CD4-positive, alpha-beta T cell treated with Interleukin-10 for 1 hour (primary cell): ENCODE measurements at regions not wholly inside any gene's neighbourhood (a gene's known extent, or its start where the extent isn't known, plus 50 kb on each side); places are given as distances from the start of the nearest gene placed in this dataset.
"Not testable (repeated sequence)": the region's sequence is repeated elsewhere in the genome, so short reads cannot be mapped to it uniquely, and the experiment has no call there.

Experiments used
- DNase-seq: peaks from one replicate; pipeline ENCODE4 v3.0.0-alpha.2; 2020

DNA sequence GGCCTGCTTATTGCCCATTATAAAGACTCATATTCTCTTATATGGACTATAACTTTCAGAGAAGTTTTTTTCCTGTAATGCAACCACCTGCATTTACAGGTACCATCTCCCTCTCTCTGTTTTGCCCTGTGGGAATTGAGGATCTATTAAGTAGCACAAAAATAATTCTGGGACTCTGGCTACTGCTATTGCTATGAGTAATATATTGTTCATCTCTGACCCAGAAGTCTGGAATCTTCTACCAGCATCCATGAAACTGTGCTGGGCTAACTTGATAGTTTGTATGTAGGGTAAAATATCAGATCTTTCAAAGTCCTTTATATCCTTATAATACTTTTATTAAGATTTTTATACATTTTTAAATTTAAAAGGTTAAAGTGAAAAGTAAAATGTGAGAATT is 607.2 kb downstream of the EFNA5 start:
- DNase-seq, result no peak

DNA sequence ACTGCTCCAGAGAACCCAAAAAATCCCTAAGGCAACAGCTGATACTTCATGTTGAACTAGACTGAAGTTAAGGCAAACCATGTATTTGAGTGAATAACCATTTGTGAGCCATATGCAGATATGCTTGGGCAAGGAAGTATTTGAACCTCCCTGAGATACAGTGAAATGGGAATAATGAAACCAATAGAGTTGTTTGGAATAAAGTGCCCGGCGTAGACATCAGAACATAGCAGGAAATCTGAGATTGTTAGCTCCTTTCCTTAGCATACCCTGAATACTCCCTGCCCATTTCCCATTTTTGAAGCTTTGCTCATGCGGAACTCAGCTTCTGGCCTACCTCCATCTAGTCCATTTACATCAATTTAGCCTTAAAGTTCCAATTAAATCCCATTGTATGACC is 611.9 kb downstream of the EFNA5 start:
- DNase-seq, result no peak

DNA sequence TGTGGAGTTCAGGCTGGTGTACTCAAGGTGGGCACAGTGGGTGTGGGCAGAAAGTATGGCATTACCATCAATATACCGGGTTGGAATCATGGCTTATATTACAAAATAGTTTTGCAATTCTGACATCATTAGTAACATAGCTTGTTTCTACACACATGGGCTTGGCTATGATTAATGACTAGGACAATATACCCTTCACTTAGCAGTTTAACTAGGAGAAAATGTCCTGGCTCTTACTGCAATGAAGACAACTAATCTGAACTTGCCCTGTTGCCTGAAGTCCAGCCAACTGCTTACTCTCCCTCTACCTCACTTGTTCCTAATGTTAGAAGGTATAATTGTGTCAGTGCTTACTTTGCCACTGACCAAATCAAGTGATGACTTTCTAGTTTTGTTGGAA is 612.5 kb downstream of the EFNA5 start:
- DNase-seq, result no peak

DNA sequence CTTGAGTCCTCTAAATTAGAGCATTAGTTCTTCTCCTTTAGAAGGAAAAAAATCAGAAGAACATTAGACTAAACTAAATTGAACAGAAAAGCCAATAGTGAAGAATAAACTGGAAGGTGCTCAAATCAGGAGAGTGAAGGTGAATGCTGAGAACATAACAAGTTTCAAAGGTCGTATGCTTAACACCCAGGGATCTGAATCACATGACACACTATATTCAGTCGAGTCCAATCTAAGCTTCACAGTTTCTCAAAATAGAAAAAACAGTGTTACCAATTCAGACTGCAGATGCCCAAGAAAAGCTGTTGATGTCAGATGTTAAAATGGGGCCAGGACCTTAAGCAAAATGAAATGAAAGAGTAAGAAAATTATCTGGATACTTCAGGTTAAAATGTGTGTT is 614.5 kb downstream of the EFNA5 start:
- DNase-seq, result no peak

DNA sequence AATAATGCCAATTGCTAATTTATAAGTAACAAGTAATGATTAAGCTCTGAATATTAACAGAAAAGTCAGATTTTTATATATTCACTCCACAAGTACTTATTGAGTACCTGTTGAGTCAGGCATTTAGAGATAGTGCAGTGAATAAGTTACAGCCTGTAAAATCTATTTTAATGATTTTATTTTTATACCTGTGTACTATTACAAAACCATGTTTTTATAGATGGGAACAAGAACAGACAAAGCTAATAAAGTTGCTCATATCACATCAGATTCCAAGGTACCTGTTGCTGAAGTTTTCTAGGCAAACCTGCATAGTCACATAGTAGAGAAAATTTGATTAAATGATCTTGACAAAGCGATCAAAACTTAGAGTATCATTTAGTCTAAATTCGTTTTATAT is 623.7 kb downstream of the EFNA5 start:
- DNase-seq, result no peak

DNA sequence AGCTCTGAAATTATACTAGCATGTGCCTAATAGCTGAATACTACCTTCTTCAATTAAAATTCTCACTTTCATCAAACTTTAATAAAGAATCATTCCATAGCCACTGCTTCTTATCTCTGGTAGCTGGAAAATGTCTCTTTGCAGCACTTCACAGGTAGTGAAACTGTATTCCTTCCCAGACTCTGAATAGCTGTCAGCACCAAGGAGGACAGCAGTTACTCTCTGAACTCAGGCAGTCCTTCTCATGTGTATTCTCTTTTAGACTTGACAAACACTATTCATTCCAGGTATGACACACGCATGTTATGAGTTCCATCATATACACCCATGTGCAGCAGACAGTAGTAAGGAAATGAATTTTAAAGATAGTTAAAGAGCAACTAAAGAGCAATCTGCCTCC is 627.1 kb downstream of the EFNA5 start:
- no peak for DNase-seq

- no peak for DNase-seq
These were observed 629.8 kb downstream of the EFNA5 start for GRCh38 chr5:107040907-107041306.

- DNase-seq, result no peak
These were observed 638.1 kb downstream of the EFNA5 start for GRCh38 chr5:107032629-107033028.

DNA sequence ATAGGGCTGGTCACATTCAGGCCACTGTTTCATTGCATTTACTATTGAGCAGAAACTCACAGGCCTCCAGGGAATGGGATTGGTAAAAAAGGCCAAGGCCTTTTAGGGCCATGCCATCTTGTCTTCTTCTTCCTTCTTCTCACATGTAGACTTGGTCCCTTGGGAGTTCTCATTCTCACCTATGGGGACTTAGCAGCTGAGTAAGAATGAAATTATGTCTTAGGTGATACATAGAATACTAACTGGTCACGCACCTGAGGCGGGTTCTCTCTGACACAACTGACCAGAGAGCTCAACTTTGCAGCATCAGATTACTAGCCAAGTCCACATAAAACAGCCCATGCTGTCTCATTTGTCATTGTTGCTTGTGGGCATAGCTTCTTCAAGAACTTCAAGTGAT is 641.8 kb downstream of the EFNA5 start:
- no peak for DNase-seq

- no peak for DNase-seq
These were observed 644.8 kb downstream of the EFNA5 start for GRCh38 chr5:107025712-107026497.

- DNase-seq, result no peak
These were observed 647.0 kb downstream of the EFNA5 start for GRCh38 chr5:107023732-107024131.

GRCh38 chr5:107021575-107021974 is 649.2 kb downstream of the EFNA5 start:
- no peak for DNase-seq

GRCh38 chr5:107020626-107021025 is 650.1 kb downstream of the EFNA5 start:
- no peak for DNase-seq

DNA sequence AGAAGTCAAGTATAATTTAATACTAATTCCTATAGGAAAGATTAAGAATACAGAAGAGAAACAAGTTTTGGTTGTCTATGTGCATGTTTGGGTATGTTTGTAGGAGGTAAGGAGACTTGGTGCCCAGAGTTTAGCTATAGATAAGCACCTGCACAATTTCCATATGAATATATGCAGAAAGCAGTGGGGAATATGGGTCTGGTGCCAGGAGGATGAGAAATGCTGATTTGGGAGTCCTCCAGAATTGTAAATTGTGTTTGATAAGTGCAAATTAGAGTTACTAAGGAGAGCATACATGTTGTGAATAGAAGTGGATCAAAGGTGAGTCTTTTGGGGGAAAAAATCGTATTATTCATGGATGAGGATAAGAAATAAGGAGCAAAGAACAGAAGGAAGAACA is 653.1 kb downstream of the EFNA5 start:
- no peak for DNase-seq

- DNase-seq, result no peak
These were observed 658.4 kb downstream of the EFNA5 start for GRCh38 chr5:107012371-107012770.

DNA sequence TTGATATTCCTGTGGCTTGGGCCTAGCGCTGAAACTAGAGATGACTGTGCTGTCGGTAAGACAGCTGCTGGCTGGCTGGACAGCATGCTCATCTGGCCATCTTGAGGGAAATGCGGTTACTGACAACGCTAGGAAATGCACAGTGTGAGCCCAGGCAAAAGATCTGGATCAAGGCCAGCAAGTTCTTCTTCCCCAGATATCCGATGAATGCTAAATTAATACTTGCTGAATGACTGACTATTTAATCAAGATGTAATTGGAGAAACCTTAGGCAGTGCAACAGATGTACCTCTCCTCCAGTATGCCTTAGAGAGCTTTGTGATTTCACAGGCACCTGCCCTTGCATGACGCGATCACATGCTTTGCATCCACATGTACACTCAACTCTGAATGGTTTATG is 659.1 kb downstream of the EFNA5 start:
- no peak for DNase-seq

DNA sequence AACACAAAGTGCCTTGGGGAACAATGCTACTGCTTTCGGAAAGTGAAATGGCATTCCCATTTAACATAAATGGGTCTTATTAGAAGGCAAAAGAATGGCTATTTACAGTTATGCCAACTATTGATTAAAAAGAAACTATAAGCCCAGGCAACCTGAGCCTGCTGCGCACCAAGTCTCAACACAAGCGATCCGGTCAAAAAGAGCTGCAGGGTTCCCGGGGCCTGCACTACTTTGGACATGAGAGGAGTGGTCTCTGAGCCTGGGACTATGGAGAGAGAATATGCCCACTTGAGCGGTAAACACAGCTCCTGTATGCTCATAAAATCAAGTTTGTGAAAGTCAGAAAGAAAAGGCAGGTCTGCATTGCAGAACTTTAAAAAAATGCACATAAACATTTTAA is 660.7 kb downstream of the EFNA5 start:
- no peak for DNase-seq

GRCh38 chr5:107005653-107006052 is 665.1 kb downstream of the EFNA5 start:
- DNase-seq, result no peak

DNA sequence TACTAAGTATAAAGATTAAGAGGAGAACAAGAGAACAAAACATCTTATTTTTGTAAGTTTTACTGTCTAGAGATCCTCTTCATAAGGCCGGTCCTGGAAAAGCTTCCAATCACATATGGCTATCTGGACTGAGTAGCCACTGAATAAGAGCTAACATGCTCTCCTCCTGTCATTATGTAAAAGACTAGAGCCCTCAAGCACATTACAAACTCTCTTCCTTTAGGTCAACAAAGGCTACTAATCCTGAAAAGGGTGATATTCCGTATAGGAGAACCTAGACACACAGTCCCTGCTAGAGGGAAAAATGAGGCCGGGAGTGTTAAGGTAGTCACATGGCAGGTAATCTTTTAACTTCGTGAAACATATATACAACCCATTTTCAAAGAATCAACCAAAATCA is 665.6 kb downstream of the EFNA5 start:
- no peak for DNase-seq

GRCh38 chr5:107002115-107002514 is 668.6 kb downstream of the EFNA5 start:
- DNase-seq, result no peak

DNA sequence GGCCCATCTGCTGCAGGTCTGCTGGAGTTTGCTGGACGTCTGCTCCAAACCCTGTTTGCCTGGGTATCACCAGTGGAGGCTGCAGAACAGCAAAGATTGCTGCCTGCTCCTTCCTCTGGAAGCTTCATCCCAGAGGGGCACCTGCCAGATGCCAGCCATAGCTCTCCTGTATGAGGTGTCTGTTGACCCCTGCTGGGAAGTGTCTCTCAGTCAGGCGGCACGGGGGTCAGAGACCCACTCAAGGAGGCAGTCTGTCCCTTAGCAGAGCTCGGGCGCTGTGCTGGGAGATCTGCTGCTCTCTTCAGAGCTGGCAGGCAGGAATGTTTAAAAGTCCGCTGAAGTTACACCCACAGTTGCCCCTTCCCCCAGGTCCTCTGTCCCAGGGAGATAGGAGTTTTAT is 671.2 kb downstream of the EFNA5 start:
- not testable (repeated sequence) for DNase-seq

DNA sequence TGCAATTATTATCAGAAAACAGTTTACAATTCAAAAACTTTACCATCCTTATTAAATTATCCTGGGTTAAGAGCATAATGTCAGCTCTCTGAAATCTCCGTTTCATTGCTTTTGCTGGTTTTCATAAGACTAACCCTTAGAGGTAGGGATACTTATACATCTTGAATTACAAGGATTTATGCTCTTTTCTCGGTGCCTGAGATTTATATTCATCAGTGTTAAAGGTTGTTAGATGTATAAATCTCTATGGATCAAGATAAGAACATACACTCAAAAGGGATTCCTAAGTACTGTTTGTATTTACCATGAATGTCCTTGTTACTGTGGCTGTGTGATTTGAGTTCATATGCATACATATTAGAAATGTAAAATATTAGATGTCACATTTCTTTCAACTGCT is 684.7 kb downstream of the EFNA5 start:
- no peak for DNase-seq

DNA sequence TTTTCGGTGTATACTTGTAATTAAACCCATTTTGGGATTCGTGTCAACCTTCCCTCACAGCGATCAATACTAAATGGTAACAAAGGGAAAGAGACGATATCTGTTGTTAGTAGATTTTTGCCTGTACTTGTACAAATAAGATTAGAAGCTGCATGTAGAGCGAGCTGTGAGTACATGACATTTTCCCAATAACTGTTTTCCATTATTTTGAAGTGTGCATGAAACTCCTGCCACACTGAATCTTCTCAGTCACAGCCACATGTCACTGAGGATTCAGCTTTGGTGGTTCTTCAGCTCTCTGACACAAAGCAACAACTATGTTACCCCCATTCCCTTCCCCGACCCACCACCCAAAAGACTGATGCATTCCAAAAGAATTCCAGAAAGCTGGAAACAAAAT is 685.6 kb downstream of the EFNA5 start:
- no peak for DNase-seq

DNA sequence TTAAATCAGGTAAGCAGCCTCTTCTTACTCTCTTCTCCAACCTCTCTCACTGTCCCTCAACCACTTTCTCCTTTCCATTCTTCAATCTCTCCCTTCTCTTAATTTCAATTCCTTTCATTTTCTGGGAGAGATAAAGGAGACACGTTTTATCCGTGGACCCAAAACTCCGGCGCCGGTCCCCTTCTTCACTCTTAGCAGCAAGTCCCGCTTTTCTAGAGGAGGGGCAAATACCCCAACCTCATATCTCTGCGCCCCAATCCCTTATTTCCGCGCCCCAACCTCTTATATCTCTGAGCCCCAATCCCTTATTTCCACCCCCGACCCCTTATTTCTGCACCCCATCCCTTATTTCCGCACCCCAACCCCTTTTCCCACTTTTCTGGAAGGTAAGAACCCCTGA is 691.6 kb downstream of the EFNA5 start:
- not testable (repeated sequence) for DNase-seq

DNA sequence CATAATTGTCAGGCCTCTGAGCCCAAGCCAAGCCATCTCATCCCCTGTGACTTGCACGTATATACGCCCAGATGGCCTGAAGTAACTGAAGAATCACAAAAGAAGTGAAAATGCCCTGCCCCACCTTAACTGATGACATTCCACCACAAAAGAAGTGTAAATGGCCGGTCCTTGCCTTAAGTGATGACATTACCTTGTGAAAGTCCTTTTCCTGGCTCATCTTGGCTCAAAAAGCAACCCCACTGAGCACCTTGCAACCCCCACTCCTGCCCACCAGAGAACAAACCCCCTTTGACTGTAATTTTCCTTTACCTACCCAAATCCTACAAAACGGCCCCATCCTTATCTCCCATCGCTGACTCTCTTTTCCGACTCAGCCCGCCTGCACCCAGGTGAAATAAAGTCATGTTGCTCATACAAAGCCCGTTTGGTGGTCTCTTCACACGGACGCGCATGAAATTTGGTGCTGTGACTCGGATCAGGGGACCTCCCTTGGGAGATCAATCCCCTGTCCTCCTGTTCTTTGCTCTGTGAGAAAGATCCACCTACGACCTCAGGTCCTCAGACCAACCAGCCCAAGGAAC is 692.1 kb downstream of the EFNA5 start:
- DNase-seq, result not testable (repeated sequence)
